Lower leg skin (tissue), 4 donors: ENCODE measurements at regions not wholly inside any gene's neighbourhood (a gene's known extent, or its start where the extent isn't known, plus 50 kb on each side); places are given as distances from the start of the nearest gene placed in this dataset.

Experiments
- DNase-seq, 2 donors: peaks; one replicate each; pipeline ENCODE4 v3.0.0-alpha.2; 2019; ENCODE audit warnings: low spot score in 2 of 2
- H3K4me3 ChIP-seq: fragments of 200-600 bp; sonication (generic); 2 replicates; pipeline ENCODE4 v1.5.1; 2017; ENCODE audit warnings: mild to moderate bottlenecking, low read depth; ENCODE audit not compliant: poor library complexity, severe bottlenecking
- POLR2A ChIP-seq, 2 donors: fragments of 450-650 bp; IDR thresholded peaks; one replicate each; pipeline ENCODE4 v1.6.1; 2016 to 2017; ENCODE audit warnings: antibody characterized with exemption in 2 of 2, mild to moderate bottlenecking in 1 of 2, moderate library complexity in 1 of 2
- WGBS, 2 donors: methylation state at CpG; one replicate each; pipeline ENCODE4 v1.1.5; 2018; 5-methylcytosine and 5-hydroxymethylcytosine counted together
- intact Hi-C: fragments of 100-400 bp; cut with DNase I; formaldehyde crosslinking; loops from one replicate; pipeline ENCODE4 v1.15.0; 2023; ENCODE audit warnings: low total_unique reads
- TF ChIP-seq, protein P1 (sequence below), 3 donors: fragments of 450-650 bp; IDR thresholded peaks; one replicate each; pipeline ENCODE4 v1.5.1; 2016; ENCODE audit warnings: antibody characterized with exemption in 3 of 3, mild to moderate bottlenecking in 3 of 3, moderate library complexity in 2 of 3

- no peak overlapping the region for H3K4me3 ChIP-seq
- TF ChIP-seq, protein P1, sequence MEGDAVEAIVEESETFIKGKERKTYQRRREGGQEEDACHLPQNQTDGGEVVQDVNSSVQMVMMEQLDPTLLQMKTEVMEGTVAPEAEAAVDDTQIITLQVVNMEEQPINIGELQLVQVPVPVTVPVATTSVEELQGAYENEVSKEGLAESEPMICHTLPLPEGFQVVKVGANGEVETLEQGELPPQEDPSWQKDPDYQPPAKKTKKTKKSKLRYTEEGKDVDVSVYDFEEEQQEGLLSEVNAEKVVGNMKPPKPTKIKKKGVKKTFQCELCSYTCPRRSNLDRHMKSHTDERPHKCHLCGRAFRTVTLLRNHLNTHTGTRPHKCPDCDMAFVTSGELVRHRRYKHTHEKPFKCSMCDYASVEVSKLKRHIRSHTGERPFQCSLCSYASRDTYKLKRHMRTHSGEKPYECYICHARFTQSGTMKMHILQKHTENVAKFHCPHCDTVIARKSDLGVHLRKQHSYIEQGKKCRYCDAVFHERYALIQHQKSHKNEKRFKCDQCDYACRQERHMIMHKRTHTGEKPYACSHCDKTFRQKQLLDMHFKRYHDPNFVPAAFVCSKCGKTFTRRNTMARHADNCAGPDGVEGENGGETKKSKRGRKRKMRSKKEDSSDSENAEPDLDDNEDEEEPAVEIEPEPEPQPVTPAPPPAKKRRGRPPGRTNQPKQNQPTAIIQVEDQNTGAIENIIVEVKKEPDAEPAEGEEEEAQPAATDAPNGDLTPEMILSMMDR (IDR thresholded peaks at IDR 0.05): no peak
- TF ChIP-seq POLR2A (IDR thresholded peaks at IDR 0.05): no peak
- intact Hi-C loops: no loop called here
- no peak for DNase-seq
- 74 to 92% methylated on average over 1 of the region's 1 CpG for WGBS, 2 donors
Measured at GRCh38 chr5:97909541-97909940, 726.5 kb upstream of the RIOK2 start.

- H3K4me3 ChIP-seq: no peak overlapping the region
- intact Hi-C loops: no loop called here
- TF ChIP-seq POLR2A (IDR thresholded peaks at IDR 0.05): no peak
- TF ChIP-seq, protein P1 (IDR thresholded peaks at IDR 0.05): no peak
- no peak for DNase-seq
- WGBS, 2 donors: 88 to 92% methylated on average over 1 of the region's 1 CpG
Measured at GRCh38 chr5:97914483-97914882, 731.4 kb upstream of the RIOK2 start.

DNA sequence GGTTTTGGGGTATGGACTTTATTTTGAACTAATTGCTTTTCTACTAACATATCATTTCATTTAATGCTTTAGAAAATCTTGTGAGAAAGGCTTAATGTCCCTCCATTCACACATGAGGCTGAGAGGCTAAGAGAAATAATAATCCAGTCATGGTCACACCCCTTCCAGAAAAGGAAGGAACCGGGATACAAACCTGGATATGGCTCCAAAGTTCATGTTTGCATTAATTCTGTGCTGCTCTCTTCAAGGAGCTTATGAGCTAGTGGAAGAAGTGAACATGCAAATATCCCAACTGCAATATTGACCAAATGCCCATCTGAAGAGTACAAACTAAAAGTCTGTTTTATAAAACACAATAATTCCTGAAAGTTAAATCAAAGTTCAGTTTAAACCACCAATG, 732.1 kb upstream of the RIOK2 start:
- 70 to 83% methylated on average over 1 of the region's 1 CpG for WGBS, 2 donors
- intact Hi-C loops: no loop called here
- TF ChIP-seq POLR2A (IDR thresholded peaks at IDR 0.05): no peak
- TF ChIP-seq, protein P1 (IDR thresholded peaks at IDR 0.05): no peak
- no peak overlapping the region for H3K4me3 ChIP-seq
- no peak for DNase-seq

DNA sequence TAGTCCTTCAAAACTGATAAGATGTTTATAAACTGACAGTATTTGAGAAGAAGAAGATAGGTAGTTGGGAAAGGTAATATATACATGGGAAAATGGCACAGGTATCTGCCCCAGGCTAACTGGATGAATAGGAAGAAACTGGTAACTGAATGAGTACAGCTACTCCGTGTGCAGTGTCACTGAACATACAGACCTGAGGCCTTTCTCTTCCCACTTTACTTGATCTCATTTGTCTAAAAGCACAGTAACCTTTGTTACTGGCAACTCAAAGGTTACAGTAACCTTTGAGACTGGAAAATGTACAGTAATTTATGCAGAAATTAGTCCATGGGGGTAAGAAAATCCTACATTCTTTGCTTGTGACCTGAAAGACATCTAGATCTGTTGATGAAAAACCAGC, 735.0 kb upstream of the RIOK2 start:
- no peak for TF ChIP-seq POLR2A (IDR thresholded peaks at IDR 0.05)
- TF ChIP-seq, protein P1 (IDR thresholded peaks at IDR 0.05): no peak
- WGBS, 2 donors: 74 to 91% methylated on average over 1 of the region's 1 CpG
- intact Hi-C loops: no loop called here
- DNase-seq: no peak
- no peak overlapping the region for H3K4me3 ChIP-seq

- no peak for DNase-seq
- WGBS, 2 donors: 60 to 61% methylated on average over 2 of the region's 2 CpGs
- TF ChIP-seq, protein P1 (IDR thresholded peaks at IDR 0.05): no peak
- no peak for TF ChIP-seq POLR2A (IDR thresholded peaks at IDR 0.05)
- intact Hi-C loops: no loop called here
- no peak overlapping the region for H3K4me3 ChIP-seq
Measured at GRCh38 chr5:97918620-97919019, 735.6 kb upstream of the RIOK2 start.

GRCh38 chr5:97919719-97920118, 736.7 kb upstream of the RIOK2 start:
- DNase-seq: no peak
- H3K4me3 ChIP-seq: no peak overlapping the region
- intact Hi-C loops: no loop called here
- whole genome bisulfite sequencing, 2 donors: 56 to 62% methylated on average over 4 of the region's 4 CpGs
- TF ChIP-seq, protein P1 (IDR thresholded peaks at IDR 0.05): no peak
- no peak for TF ChIP-seq POLR2A (IDR thresholded peaks at IDR 0.05)
